ENCODE measurements at regions not wholly inside any gene's neighbourhood (a gene's known extent, or its start where the extent isn't known, plus 50 kb on each side); places are given as distances from the start of the nearest gene placed in this dataset.

DNA sequence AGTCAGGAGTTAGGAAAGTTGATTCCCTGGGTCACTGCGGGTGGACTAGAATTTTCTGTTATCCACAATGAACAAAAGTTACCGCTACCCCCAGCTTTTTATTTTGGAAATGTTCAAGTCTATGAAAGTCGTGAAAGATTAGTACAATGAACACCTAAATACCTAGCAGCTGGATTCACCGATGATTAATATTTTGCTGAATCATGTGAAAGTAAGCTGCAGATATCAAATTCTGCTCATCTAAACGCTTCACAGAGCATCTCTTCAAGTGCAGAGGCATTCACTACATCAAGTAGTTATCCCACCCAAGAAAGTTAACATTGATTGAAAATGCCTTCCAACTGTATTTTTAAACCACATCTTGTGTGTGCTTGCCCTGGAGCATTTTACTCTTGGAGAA lies 729.0 kb upstream of the NR2F2 start:
- Histone ChIP-seq H3K4me3 (no peak overlapping the region), H3K36me3 (no peaks in the 10 kb centered on the region), H3K4me1 (peaks cover 0 to 5% of the 10 kb centered on the region in 2 donors), H3K27ac (no peak overlapping the region), H3K9me3 (no peaks in the 10 kb centered on the region), H3K27me3 (no peaks in the 10 kb centered on the region)
- DNase-seq = no peak
- TF ChIP-seq, protein P1, sequence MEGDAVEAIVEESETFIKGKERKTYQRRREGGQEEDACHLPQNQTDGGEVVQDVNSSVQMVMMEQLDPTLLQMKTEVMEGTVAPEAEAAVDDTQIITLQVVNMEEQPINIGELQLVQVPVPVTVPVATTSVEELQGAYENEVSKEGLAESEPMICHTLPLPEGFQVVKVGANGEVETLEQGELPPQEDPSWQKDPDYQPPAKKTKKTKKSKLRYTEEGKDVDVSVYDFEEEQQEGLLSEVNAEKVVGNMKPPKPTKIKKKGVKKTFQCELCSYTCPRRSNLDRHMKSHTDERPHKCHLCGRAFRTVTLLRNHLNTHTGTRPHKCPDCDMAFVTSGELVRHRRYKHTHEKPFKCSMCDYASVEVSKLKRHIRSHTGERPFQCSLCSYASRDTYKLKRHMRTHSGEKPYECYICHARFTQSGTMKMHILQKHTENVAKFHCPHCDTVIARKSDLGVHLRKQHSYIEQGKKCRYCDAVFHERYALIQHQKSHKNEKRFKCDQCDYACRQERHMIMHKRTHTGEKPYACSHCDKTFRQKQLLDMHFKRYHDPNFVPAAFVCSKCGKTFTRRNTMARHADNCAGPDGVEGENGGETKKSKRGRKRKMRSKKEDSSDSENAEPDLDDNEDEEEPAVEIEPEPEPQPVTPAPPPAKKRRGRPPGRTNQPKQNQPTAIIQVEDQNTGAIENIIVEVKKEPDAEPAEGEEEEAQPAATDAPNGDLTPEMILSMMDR (IDR thresholded peaks at IDR 0.05) = no peak
- intact Hi-C loops (cut with DNase I) = no loop called here
- ATAC-seq = no peak

DNA sequence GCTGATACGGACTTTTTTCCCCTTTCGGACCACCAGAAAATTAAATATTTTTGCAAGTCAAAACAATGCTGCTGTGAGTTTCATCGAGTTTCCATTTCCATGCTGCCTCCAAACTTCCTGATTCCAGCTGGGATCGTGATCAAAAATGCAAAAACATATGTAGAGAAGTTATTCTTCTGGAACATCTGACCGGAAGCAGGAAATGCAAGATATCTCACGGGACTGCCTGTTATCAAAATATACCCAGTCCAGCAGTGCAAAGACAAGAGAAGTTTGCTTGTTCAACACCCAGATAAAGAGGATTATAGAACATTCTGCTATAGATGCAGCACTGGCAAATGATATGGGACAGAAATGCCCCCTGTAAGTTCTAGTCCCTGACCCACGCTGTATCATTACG lies 726.7 kb upstream of the NR2F2 start:
- no peak overlapping the region for H3K4me3 ChIP-seq
- intact Hi-C loops (cut with DNase I) = no loop called here
- no peaks in the 10 kb centered on the region for H3K9me3 ChIP-seq
- H3K27ac ChIP-seq = no peak overlapping the region
- TF ChIP-seq, protein P1 (IDR thresholded peaks at IDR 0.05) = no peak
- DNase-seq = peak in 1 of 4 donors; percentile 44
- no peaks in the 10 kb centered on the region for H3K27me3 ChIP-seq
- peaks cover 0 to 5% of the 10 kb centered on the region in 2 donors for H3K4me1 ChIP-seq
- H3K36me3 ChIP-seq = no peaks in the 10 kb centered on the region
- ATAC-seq = no peak

DNA sequence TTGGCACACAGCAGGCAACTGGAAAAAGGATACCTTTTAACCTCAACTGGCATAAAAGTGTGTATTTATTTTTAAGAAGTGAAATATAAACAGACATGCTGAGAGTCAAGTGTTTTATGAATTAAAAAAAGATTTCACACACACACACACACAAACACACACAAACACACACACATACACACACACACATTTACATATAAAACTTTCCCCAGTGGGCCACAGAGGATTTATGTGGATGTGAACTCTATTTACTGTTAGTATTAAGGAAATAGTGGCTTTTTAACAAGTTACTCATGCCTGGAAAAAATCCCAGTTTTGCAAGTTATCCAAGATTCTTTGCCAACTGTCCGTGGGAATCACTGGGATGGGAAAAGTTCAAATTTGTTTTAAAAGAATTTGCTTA lies 725.9 kb upstream of the NR2F2 start:
- ATAC-seq = peak; percentile 38
- intact Hi-C loops (cut with DNase I) = no loop called here
- peak in 2 of 4 donors; percentile 56 to 61 for DNase-seq
- TF ChIP-seq, protein P1 (IDR thresholded peaks at IDR 0.05) = no peak
- Histone ChIP-seq H3K27ac (no peak overlapping the region), H3K9me3 (no peaks in the 10 kb centered on the region), H3K36me3 (no peaks in the 10 kb centered on the region), H3K4me3 (no peak overlapping the region), H3K27me3 (no peaks in the 10 kb centered on the region), H3K4me1 (peaks cover 0 to 5% of the 10 kb centered on the region in 2 donors)

DNA sequence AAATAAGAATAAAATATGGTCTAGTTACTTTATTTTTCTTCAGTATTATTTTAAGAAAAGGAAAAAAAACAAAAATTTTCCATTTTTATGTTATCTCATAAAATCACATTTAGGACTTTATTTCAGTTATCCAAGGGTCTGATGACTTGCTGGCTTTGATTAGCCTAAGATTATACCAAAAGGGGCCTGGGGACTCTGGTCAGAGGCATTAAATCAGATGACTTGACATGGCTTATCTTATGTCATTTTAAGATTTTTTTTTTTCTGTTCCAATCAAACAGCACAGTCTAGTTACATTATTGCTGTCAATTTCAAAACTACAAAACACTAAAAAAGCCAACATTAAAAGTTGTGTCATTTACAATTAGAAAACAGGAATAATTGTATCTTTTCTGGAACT lies 725.4 kb upstream of the NR2F2 start:
- no peaks in the 10 kb centered on the region for H3K27me3 ChIP-seq
- ATAC-seq (no peak), DNase-seq (no peak)
- TF ChIP-seq, protein P1 (IDR thresholded peaks at IDR 0.05) = no peak
- no peak overlapping the region for H3K27ac ChIP-seq
- H3K4me1 ChIP-seq = peaks cover 0 to 5% of the 10 kb centered on the region in 2 donors
- H3K36me3 ChIP-seq = no peaks in the 10 kb centered on the region
- H3K4me3 ChIP-seq = no peak overlapping the region
- no peaks in the 10 kb centered on the region for H3K9me3 ChIP-seq
- intact Hi-C loops (cut with DNase I) = no loop called here

DNA sequence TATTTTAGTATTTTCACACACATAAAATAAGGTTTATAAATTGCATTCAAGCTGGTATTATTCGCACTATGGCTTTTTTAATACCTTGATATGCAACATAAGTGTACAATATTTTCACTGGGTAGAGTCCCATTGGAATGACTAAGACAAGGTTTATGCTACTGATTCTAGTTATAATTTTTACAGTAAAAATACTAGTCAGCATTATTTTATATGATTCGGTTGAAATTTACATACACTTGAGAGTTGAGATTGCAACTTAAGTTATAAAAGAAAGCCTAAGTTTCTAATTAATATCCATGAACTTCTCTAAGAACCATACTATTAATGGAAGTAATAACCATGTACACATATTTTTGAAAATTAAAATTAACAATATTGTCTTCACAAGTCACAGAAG lies 723.9 kb upstream of the NR2F2 start:
- Histone ChIP-seq H3K4me1 (peaks cover 0 to 5% of the 10 kb centered on the region in 2 donors), H3K27ac (no peak overlapping the region), H3K9me3 (no peaks in the 10 kb centered on the region), H3K4me3 (no peak overlapping the region), H3K27me3 (no peaks in the 10 kb centered on the region), H3K36me3 (no peaks in the 10 kb centered on the region)
- TF ChIP-seq, protein P1 (IDR thresholded peaks at IDR 0.05) = no peak
- DNase-seq (no peak), ATAC-seq (no peak)
- intact Hi-C loops (cut with DNase I) = no loop called here
